WTC11 (cell line): ENCODE measurements at regions not wholly inside any gene's neighbourhood (a gene's known extent, or its start where the extent isn't known, plus 50 kb on each side); places are given as distances from the start of the nearest gene placed in this dataset.

Source experiments
- ATAC-seq: fragments of 200-7000 bp; cut with Tn5 transposase; 2 replicates; pipeline ENCODE4 v1.10.0; 2021; ENCODE audit warnings: mild to moderate bottlenecking, moderate library complexity
- CTCF ChIA-PET: fragments of 300-600 bp; sonication (Branson Sonifier 250); formaldehyde crosslinking; loops from one replicate; lab custom pipeline; 2021; ENCODE audit warnings: antibody characterized with exemption; lab: Charles Lee
- POLR2A ChIA-PET: fragments of 350-600 bp; sonication (Branson Sonifier 250); formaldehyde crosslinking; loops from one replicate; lab custom pipeline; 2021; ENCODE audit warnings: antibody characterized with exemption; lab: Charles Lee
- DNase-seq: peaks from one replicate; pipeline ENCODE4 v3.0.0; 2021; ENCODE audit warnings: low spot score
- H3K27ac Mint-ChIP-seq: 2 replicates; pipeline ENCODE4 v1.8.0; 2021; ENCODE audit warnings: mixed read lengths
- H3K27me3 Mint-ChIP-seq: 2 replicates; pipeline ENCODE4 v1.8.0; 2021; ENCODE audit warnings: low read depth, mild to moderate bottlenecking, moderate library complexity, mixed read lengths
- H3K36me3 Mint-ChIP-seq: 2 replicates; pipeline ENCODE4 v1.8.0; 2021; ENCODE audit warnings: mixed read lengths
- H3K4me1 Mint-ChIP-seq: 2 replicates; pipeline ENCODE4 v1.8.0; 2022; ENCODE audit warnings: mixed read lengths
- H3K4me3 Mint-ChIP-seq: 2 replicates; pipeline ENCODE4 v1.8.0; 2021; ENCODE audit warnings: mild to moderate bottlenecking, moderate library complexity, mixed read lengths
- H3K9me3 Mint-ChIP-seq: 2 replicates; pipeline ENCODE4 v1.8.0; 2021; ENCODE audit warnings: mixed read lengths
- AFF4 ChIP-seq: sonication (generic); formaldehyde crosslinking; IDR thresholded peaks from 2 replicates; pipeline ENCODE4 v1.8.1; 2023; ENCODE audit warnings: mild to moderate bottlenecking, missing genetic modification reagents, borderline replicate concordance
- ATF3 ChIP-seq: sonication (generic); formaldehyde crosslinking; conservative IDR thresholded peaks from 2 replicates; pipeline ENCODE4 v1.8.1; 2022; ENCODE audit warnings: mild to moderate bottlenecking, missing genetic modification reagents
- CREB1 ChIP-seq: sonication (generic); formaldehyde crosslinking; IDR thresholded peaks from 2 replicates; pipeline ENCODE4 v1.8.0; 2023; ENCODE audit warnings: mild to moderate bottlenecking, missing genetic modification reagents
- ELF4 ChIP-seq: sonication (generic); formaldehyde crosslinking; IDR thresholded peaks from 2 replicates; pipeline ENCODE4 v1.8.1; 2022; ENCODE audit warnings: low read depth, mild to moderate bottlenecking, moderate library complexity, missing genetic modification reagents
- FOXJ3 ChIP-seq: sonication (generic); formaldehyde crosslinking; IDR thresholded peaks from 2 replicates; pipeline ENCODE4 v1.9.0; 2021; ENCODE audit warnings: missing genetic modification reagents, mild to moderate bottlenecking, borderline replicate concordance
- FOXK1 ChIP-seq: sonication (generic); formaldehyde crosslinking; IDR thresholded peaks from 2 replicates; pipeline ENCODE4 v1.8.0; 2022; ENCODE audit warnings: mild to moderate bottlenecking, moderate library complexity, missing genetic modification reagents
- GRHL2 ChIP-seq: fragments of 250-450 bp; sonication (Bioruptor Pico); IDR thresholded peaks from 2 replicates; pipeline ENCODE4 v1.8.0; 2022; ENCODE audit warnings: mild to moderate bottlenecking, moderate library complexity; ENCODE audit not compliant: insufficient replicate concordance, severe bottlenecking
- IRF1 ChIP-seq: sonication (generic); formaldehyde crosslinking; IDR thresholded peaks from 2 replicates; pipeline ENCODE4 v1.8.0; 2023; ENCODE audit warnings: missing genetic modification reagents
- IRF2 ChIP-seq: sonication (generic); formaldehyde crosslinking; IDR thresholded peaks from 2 replicates; pipeline ENCODE4 v1.8.0; 2022; ENCODE audit warnings: low read depth, missing genetic modification reagents, borderline replicate concordance
- JUN ChIP-seq: sonication (generic); formaldehyde crosslinking; IDR thresholded peaks from 2 replicates; pipeline ENCODE4 v1.8.0; 2023; ENCODE audit warnings: mild to moderate bottlenecking, missing genetic modification reagents
- SMAD4 ChIP-seq: sonication (generic); formaldehyde crosslinking; IDR thresholded peaks from 2 replicates; pipeline ENCODE4 v1.8.0; 2022; ENCODE audit warnings: mild to moderate bottlenecking, missing genetic modification reagents
- TP53 ChIP-seq: sonication (generic); formaldehyde crosslinking; IDR thresholded peaks from 2 replicates; pipeline ENCODE4 v1.8.1; 2023; ENCODE audit warnings: mild to moderate bottlenecking, missing genetic modification reagents
- ZBTB21 ChIP-seq: sonication (generic); formaldehyde crosslinking; IDR thresholded peaks from 2 replicates; pipeline ENCODE4 v1.8.1; 2023; ENCODE audit warnings: mild to moderate bottlenecking, missing genetic modification reagents, borderline replicate concordance
- ZNF121 ChIP-seq: sonication (generic); formaldehyde crosslinking; IDR thresholded peaks from 2 replicates; pipeline ENCODE4 v1.8.0; 2023; ENCODE audit warnings: missing genetic modification reagents
- ZNF263 ChIP-seq: sonication (generic); formaldehyde crosslinking; IDR thresholded peaks from 2 replicates; pipeline ENCODE4 v1.8.1; 2022; ENCODE audit warnings: low read depth, mild to moderate bottlenecking, moderate library complexity, missing genetic modification reagents
- TF ChIP-seq, protein P1 (sequence below): fragments of 250-450 bp; sonication (Bioruptor Pico); IDR thresholded peaks from 2 replicates; pipeline ENCODE4 v1.9.0; 2021; ENCODE audit warnings: moderate library complexity, mild to moderate bottlenecking, inconsistent platforms, borderline replicate concordance
- TF ChIP-seq, protein P2 (sequence below): sonication (generic); formaldehyde crosslinking; IDR thresholded peaks from 2 replicates; pipeline ENCODE4 v1.8.0; 2022; ENCODE audit warnings: mild to moderate bottlenecking, missing genetic modification reagents
- TF ChIP-seq, protein P3 (sequence below): sonication (generic); formaldehyde crosslinking; IDR thresholded peaks from 2 replicates; pipeline ENCODE4 v1.8.1; 2023; ENCODE audit warnings: mild to moderate bottlenecking, missing genetic modification reagents, moderate library complexity

- TF ChIP-seq AFF4 (CRISPR knock-in tag) (no peak), ZNF263 (CRISPR knock-in tag) (no peak), ZNF121 (CRISPR knock-in tag) (no peak), TP53 (CRISPR knock-in tag) (no peak), FOXJ3 (CRISPR knock-in tag) (no peak)
These were observed 200.4 kb upstream of the PMFBP1 start (continued) for GRCh38 chr16:72372087-72373045.

DNA sequence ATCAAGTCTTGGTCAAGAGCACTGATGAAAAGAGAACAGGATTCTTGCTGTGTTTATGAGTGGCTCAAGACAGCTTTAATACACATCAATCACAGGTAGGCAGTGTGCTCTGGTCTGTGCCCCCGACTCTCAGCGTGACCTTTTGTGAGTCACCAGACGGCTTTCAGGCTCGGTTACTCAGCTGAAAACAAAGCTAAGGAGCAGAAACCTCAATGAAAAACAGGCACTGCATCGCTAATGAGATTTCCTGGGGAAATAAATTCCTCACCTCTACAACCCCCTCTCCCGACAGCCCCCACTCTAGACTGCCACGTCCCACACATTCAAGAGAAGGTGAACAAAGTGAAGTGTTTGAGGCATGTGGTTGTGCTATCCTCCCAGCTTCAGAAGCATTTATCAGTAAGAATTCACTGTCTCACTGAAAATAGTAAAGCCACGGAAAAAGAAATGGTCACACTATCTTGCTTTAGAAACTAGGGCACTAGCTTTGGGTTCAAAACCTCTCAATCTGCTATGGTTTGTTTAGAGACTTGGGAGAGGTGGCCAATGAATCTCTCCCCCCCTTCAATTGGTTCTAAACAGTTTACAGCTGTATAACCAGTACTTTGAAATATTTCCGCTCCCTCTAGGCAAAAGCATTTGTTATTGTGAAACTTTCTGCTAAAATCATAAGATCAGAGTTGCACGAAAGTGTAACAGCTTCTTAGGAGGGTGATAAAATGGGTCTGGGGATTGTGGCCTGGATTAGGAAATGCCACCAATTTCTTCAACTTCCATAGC is 199.5 kb upstream of the PMFBP1 start:
- Mint-ChIP-seq H3K27ac (peak overlapping the region; percentile 75), H3K4me3 (no peak overlapping the region), H3K4me1 (peaks cover 45% of the 10 kb centered on the region), H3K36me3 (no peaks in the 10 kb centered on the region), H3K27me3 (no peaks in the 10 kb centered on the region), H3K9me3 (peaks cover 3% of the 10 kb centered on the region; the same call in 1 of the 2 replicates)
- CTCF ChIA-PET = interaction anchor here (0.7 to 2.5 kb wide), 9 partner anchors 25 to 461 kb away, joined by 3 to 14 read pairs (median 3); no protein-coding TSS in a partner anchor
- POLR2A ChIA-PET = interaction anchor here (0.6 kb wide), 1 partner anchor 115 kb away, joined by 3 read pairs; no protein-coding TSS in a partner anchor
- ATAC-seq (peak; percentile 95), DNase-seq (peak; percentile 44)
- no peak for TF ChIP-seq JUN (CRISPR knock-in tag)
- TF ChIP-seq, protein P1, sequence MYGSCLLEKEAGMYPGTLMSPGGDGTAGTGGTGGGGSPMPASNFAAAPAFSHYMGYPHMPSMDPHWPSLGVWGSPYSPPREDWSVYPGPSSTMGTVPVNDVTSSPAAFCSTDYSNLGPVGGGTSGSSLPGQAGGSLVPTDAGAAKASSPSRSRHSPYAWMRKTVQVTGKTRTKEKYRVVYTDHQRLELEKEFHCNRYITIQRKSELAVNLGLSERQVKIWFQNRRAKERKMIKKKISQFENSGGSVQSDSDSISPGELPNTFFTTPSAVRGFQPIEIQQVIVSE (CRISPR knock-in tag) = no peak
- no peak for TF ChIP-seq FOXJ3 (CRISPR knock-in tag)
- peak; percentile 42; the same call in 1 of the 2 replicates for TF ChIP-seq FOXK1 (CRISPR knock-in tag)

DNA sequence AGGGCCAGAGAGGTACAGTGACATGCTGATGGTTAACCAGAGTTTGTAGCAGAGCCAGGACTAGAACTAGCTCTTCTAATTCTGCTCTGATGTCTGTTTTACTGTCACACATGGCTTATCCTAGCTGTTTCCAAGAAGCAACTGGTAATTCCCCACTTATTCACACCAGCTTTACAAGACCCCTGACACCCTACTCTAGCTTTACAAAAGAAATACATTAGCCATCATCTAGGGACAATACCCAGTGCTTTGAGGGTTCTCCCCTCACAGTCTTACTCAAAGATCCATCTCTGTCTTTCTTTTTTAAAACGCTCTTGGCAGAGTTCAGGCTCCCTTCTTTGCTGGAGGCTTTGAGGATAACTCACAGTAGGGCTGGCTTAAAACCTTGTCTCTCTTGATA is 197.3 kb upstream of the PMFBP1 start:
- Mint-ChIP-seq H3K27ac (peak overlapping the region; percentile 40; the same call in 1 of the 2 replicates), H3K9me3 (peaks cover 3% of the 10 kb centered on the region; the same call in 1 of the 2 replicates), H3K4me3 (no peak overlapping the region), H3K36me3 (no peaks in the 10 kb centered on the region), H3K27me3 (no peaks in the 10 kb centered on the region), H3K4me1 (peaks cover 45% of the 10 kb centered on the region)
- CTCF ChIA-PET = no interaction called here
- no peak for DNase-seq
- ATAC-seq = no peak
- no peak for TF ChIP-seq FOXJ3 (CRISPR knock-in tag)
- no peak for TF ChIP-seq IRF2 (CRISPR knock-in tag)
- TF ChIP-seq ZBTB21 (CRISPR knock-in tag) = no peak
- POLR2A ChIA-PET = no interaction called here

GRCh38 chr16:72367851-72368250 is 195.9 kb upstream of the PMFBP1 start:
- no peak for DNase-seq
- H3K27ac Mint-ChIP-seq = no peak overlapping the region
- CTCF ChIA-PET = no interaction called here
- H3K4me3 Mint-ChIP-seq = no peak overlapping the region
- H3K9me3 Mint-ChIP-seq = peaks cover 3% of the 10 kb centered on the region; the same call in 1 of the 2 replicates
- H3K4me1 Mint-ChIP-seq = peaks cover 45% of the 10 kb centered on the region
- POLR2A ChIA-PET = interaction anchor here (0.7 kb wide), 1 partner anchor 902 kb away, joined by 4 read pairs; no protein-coding TSS in a partner anchor
- no peak for ATAC-seq
- no peaks in the 10 kb centered on the region for H3K27me3 Mint-ChIP-seq
- no peaks in the 10 kb centered on the region for H3K36me3 Mint-ChIP-seq
- TF ChIP-seq ELF4 (no peak), SMAD4 (CRISPR knock-in tag) (no peak), CREB1 (no peak), ATF3 (no peak), IRF1 (CRISPR knock-in tag) (no peak), IRF2 (CRISPR knock-in tag) (no peak), GRHL2 (no peak)
- TF ChIP-seq, protein P2, sequence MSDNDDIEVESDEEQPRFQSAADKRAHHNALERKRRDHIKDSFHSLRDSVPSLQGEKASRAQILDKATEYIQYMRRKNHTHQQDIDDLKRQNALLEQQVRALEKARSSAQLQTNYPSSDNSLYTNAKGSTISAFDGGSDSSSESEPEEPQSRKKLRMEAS = no peak
- TF ChIP-seq, protein P3, sequence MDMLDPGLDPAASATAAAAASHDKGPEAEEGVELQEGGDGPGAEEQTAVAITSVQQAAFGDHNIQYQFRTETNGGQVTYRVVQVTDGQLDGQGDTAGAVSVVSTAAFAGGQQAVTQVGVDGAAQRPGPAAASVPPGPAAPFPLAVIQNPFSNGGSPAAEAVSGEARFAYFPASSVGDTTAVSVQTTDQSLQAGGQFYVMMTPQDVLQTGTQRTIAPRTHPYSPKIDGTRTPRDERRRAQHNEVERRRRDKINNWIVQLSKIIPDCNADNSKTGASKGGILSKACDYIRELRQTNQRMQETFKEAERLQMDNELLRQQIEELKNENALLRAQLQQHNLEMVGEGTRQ (CRISPR knock-in tag) = no peak
